Right lobe of liver (tissue), 6 donors: ENCODE measurements at regions not wholly inside any gene's neighbourhood (a gene's known extent, or its start where the extent isn't known, plus 50 kb on each side); places are given as distances from the start of the nearest gene placed in this dataset.

Source experiments
- ATAC-seq, 4 donors: fragments of 200-7000 bp; cut with Tn5 transposase; one replicate each; pipeline ENCODE4 v1.9.1; 2020; ENCODE audit warnings: mild to moderate bottlenecking in 4 of 4, moderate library complexity in 4 of 4
- DNase-seq, 3 donors: peaks; one replicate each; pipeline ENCODE4 v3.0.0-alpha.2; 2020
- H3K27ac ChIP-seq, 3 donors: fragments of 200-600 bp; one replicate each; pipeline ENCODE4 v1.8.0; 2022
- H3K27me3 ChIP-seq, 2 donors: fragments of 200-600 bp; one replicate each; pipeline ENCODE4 v1.8.0; 2022
- H3K36me3 ChIP-seq, 4 donors: fragments of 200-600 bp; sonication (generic) in 1 of 4; one replicate each; pipeline versions ENCODE4 v1.5.1 to v1.8.0; 2017 to 2022; ENCODE audit warnings: control low read depth in 1 of 4
- H3K4me1 ChIP-seq, 4 donors: fragments of 200-600 bp; sonication (generic) in 1 of 4; one replicate each; pipeline versions ENCODE4 v1.5.1 to v1.8.0; 2017 to 2022; ENCODE audit warnings: control low read depth in 1 of 4
- H3K4me3 ChIP-seq, 3 donors: fragments of 200-600 bp; one replicate each; pipeline ENCODE4 v1.8.0; 2022
- H3K9me3 ChIP-seq, 4 donors: fragments of 200-600 bp; sonication (generic) in 1 of 4; one replicate each; pipeline versions ENCODE4 v1.5.1 to v1.8.0; 2017 to 2022; ENCODE audit warnings: control low read depth in 1 of 4
- CTCF ChIP-seq, 4 donors: fragments of 200-600 bp in 3 of 4; fragments of 450-650 bp in 1 of 4; IDR thresholded peaks; one replicate each; pipeline versions ENCODE4 v1.5.1 to v1.8.0; 2016 to 2022; ENCODE audit warnings: antibody characterized with exemption in 4 of 4, mild to moderate bottlenecking in 2 of 4
- POLR2A ChIP-seq: fragments of 450-650 bp; IDR thresholded peaks from one replicate; pipeline ENCODE4 v1.6.1; 2017; ENCODE audit warnings: antibody characterized with exemption, mild to moderate bottlenecking
- WGBS: methylation state at CpG from one replicate; pipeline ENCODE4 v1.1.6; 2018; ENCODE audit warnings: low coverage, low lambda C conversion rate; ENCODE audit not compliant: insufficient coverage; ENCODE audit errors: missing lambda C conversion rate; 5-methylcytosine and 5-hydroxymethylcytosine counted together
- intact Hi-C, 2 donors: fragments of 100-400 bp; cut with DNase I; formaldehyde crosslinking; loops; one replicate each; pipeline versions ENCODE4 v1.11.2 to v1.14.1; 2022
- donor health status: DM: no; HTN: yes; CAD: no.
- donor health status: DM: no; HTN: no; CAD: no.
- donor health status: DM: no; HTN: no; CAD: no.
- donor health status: DM: no; HTN: yes; CAD: no.
- donor health status: DM: no; HTN: yes; CAD: no.

GRCh38 chr20:24785141-24786110 lies 163.6 kb upstream of the CST7 start:
- Histone ChIP-seq H3K27ac (no peak overlapping the region), H3K9me3 (no peaks in the 10 kb centered on the region), H3K4me3 (no peak overlapping the region), H3K36me3 (no peaks in the 10 kb centered on the region), H3K4me1 (no peaks in the 10 kb centered on the region), H3K27me3 (no peaks in the 10 kb centered on the region)
- intact Hi-C loops: no loop called here
- TF ChIP-seq POLR2A (no peak), CTCF (IDR thresholded peaks at IDR 0.05) (no peak)
- WGBS: 85% methylated on average over 5 of the region's 11 CpGs
- ATAC-seq (no peak), DNase-seq (no peak)

GRCh38 chr20:24786111-24786495 lies 163.0 kb upstream of the CST7 start:
- H3K27me3 ChIP-seq: no peaks in the 10 kb centered on the region
- no peak for ATAC-seq
- no peaks in the 10 kb centered on the region for H3K36me3 ChIP-seq
- H3K4me3 ChIP-seq: no peak overlapping the region
- TF ChIP-seq POLR2A: no peak
- no peak for TF ChIP-seq CTCF (IDR thresholded peaks at IDR 0.05)
- intact Hi-C loops: no loop called here
- WGBS: 67% methylated on average over 1 of the region's 12 CpGs
- no peaks in the 10 kb centered on the region for H3K4me1 ChIP-seq
- H3K9me3 ChIP-seq: no peaks in the 10 kb centered on the region
- no peak overlapping the region for H3K27ac ChIP-seq
- DNase-seq: no peak

- intact Hi-C loops: no loop called here
- TF ChIP-seq POLR2A (no peak), CTCF (IDR thresholded peaks at IDR 0.05) (no peak)
- no peaks in the 10 kb centered on the region for H3K27me3 ChIP-seq
- no peak for DNase-seq
- no peaks in the 10 kb centered on the region for H3K9me3 ChIP-seq
- no peak overlapping the region for H3K4me3 ChIP-seq
- ATAC-seq: no peak
- no peaks in the 10 kb centered on the region for H3K36me3 ChIP-seq
- no peaks in the 10 kb centered on the region for H3K4me1 ChIP-seq
- WGBS: 43% methylated on average over 1 of the region's 7 CpGs
- no peak overlapping the region for H3K27ac ChIP-seq
These were observed 162.4 kb upstream of the CST7 start for GRCh38 chr20:24786646-24787045.

GRCh38 chr20:24787071-24787470 lies 162.0 kb upstream of the CST7 start:
- ATAC-seq (no peak), DNase-seq (no peak)
- no peak for TF ChIP-seq POLR2A
- Histone ChIP-seq H3K9me3 (no peaks in the 10 kb centered on the region), H3K27ac (no peak overlapping the region), H3K4me1 (no peaks in the 10 kb centered on the region), H3K4me3 (no peak overlapping the region), H3K27me3 (no peaks in the 10 kb centered on the region), H3K36me3 (no peaks in the 10 kb centered on the region)
- 69% methylated on average over 3 of the region's 10 CpGs for WGBS
- intact Hi-C loops: no loop called here

GRCh38 chr20:24787621-24788020 lies 161.4 kb upstream of the CST7 start:
- WGBS: 69% methylated on average over 6 of the region's 8 CpGs
- Histone ChIP-seq H3K4me3 (no peak overlapping the region), H3K4me1 (no peaks in the 10 kb centered on the region), H3K27ac (no peak overlapping the region), H3K27me3 (no peaks in the 10 kb centered on the region), H3K36me3 (no peaks in the 10 kb centered on the region), H3K9me3 (no peaks in the 10 kb centered on the region)
- DNase-seq: no peak
- intact Hi-C loops: no loop called here
- TF ChIP-seq POLR2A: no peak
- ATAC-seq: no peak
